ENCODE measurements at regions not wholly inside any gene's neighbourhood (a gene's known extent, or its start where the extent isn't known, plus 50 kb on each side); places are given as distances from the start of the nearest gene placed in this dataset.

DNA sequence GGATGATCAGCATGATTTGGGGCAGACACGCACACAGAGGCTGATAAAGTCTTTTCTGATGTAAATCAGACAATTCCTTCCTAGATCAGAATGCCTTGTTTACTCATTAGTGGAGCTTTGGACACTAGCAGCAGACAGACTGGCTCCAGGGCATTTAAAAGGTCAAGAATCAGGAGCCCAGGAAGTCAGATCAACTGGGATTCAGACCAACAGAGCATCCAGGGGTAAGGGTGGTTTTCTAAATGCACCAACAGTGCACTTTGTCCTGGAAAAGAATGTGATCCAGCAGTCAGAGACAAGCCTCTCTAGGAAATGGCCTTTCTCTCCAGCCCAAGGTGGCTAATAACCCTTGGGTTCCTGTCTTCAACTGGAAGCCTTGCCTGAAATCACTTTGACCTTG lies 405.3 kb downstream of the MED13L start:
- H3K4me3 Mint-ChIP-seq: no peak overlapping the region
- H3K27me3 Mint-ChIP-seq (ENCODE audit: low read depth): peaks cover 7% of the 10 kb centered on the region

DNA sequence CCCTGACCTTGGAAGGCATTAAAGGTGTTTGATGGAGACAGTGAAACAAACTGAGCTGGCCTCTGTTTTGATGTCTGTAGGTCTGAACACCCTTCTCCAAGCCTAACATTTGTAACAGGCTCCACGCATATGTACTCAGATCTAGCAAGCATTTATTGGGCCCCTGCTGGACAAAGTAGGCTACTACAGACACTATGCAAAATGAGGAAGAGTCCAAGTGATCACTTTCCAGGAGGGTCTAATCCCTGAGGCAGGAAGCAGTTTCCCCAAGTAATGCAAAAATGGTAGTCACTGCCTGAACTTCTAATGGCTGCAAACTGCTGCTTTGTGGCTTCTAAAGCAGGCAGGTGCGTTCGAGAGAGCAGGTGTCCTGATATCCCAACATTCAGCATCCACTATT lies 405.8 kb downstream of the MED13L start:
- Mint-ChIP-seq H3K4me3 (no peak overlapping the region), H3K27ac (no peak overlapping the region), H3K9me3 (peaks cover 3% of the 10 kb centered on the region), H3K27me3 (ENCODE audit: low read depth) (peaks cover 7% of the 10 kb centered on the region), H3K4me1 (peaks cover 30% of the 10 kb centered on the region), H3K36me3 (ENCODE audit: low read depth) (no peaks in the 10 kb centered on the region)
- peak; percentile 25 to 52 (median 47) for TF ChIP-seq CTCF (IDR thresholded peaks at IDR 0.05; ENCODE audit: unreplicated experiment in 3 of 3)

More for the DNA sequence above, 405.3 kb downstream of the MED13L start:
- Mint-ChIP-seq H3K27ac (no peak overlapping the region), H3K9me3 (peaks cover 6% of the 10 kb centered on the region), H3K4me1 (peaks cover 27% of the 10 kb centered on the region), H3K36me3 (ENCODE audit: low read depth) (no peaks in the 10 kb centered on the region)
- TF ChIP-seq CTCF (IDR thresholded peaks at IDR 0.05; ENCODE audit: unreplicated experiment in 3 of 3): no peak

DNA sequence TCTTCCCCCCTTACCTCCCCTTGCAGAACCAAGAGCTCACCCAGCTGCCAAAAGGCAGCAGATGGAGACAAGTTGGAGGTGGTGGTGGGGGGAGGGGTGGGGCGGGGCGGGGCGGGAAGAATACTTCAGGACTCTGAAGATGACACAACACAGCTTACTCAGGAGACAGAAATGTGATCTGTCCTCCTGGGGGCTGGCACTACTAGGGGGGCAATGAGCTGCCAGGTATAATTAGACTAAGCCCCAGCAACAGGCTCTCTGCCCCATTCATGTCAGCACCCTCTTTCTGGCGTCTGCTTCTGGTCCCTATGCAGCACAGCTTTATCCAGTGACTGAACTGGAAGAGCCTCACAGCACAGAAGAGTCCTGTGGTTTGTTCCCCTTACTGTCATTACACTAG lies 407.0 kb downstream of the MED13L start:
- Mint-ChIP-seq H3K27ac (no peak overlapping the region), H3K9me3 (peaks cover 3% of the 10 kb centered on the region), H3K4me3 (no peak overlapping the region), H3K27me3 (ENCODE audit: low read depth) (peaks cover 7% of the 10 kb centered on the region), H3K36me3 (ENCODE audit: low read depth) (no peaks in the 10 kb centered on the region), H3K4me1 (peaks cover 30% of the 10 kb centered on the region)
- TF ChIP-seq CTCF (IDR thresholded peaks at IDR 0.05; ENCODE audit: unreplicated experiment in 3 of 3): no peak

DNA sequence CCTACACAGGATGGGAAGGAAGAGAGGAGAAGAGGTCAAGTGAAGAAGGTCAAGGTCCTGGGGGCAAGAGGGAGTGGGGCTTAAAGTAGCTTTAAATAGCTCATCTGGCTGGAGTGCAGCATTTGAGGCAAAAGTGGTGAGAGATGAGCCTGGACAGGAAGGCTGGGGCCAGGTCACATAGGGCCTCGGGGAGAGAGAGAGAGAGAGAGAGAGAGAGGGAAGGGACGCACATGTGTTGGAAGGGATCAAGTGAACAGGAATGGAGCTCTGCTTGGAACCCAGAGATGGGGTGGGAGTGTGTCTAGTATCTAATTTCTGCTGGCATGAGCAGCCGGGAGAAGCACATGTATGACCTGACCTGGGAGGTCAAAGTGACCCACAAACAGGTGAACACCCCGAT lies 407.5 kb downstream of the MED13L start:
- no peak for TF ChIP-seq CTCF (IDR thresholded peaks at IDR 0.05; ENCODE audit: unreplicated experiment in 3 of 3)
- Mint-ChIP-seq H3K9me3 (peaks cover 3% of the 10 kb centered on the region), H3K36me3 (ENCODE audit: low read depth) (no peaks in the 10 kb centered on the region), H3K27ac (peak overlapping the region in 1 of 3 experiments; percentile 26), H3K27me3 (ENCODE audit: low read depth) (peaks cover 7% of the 10 kb centered on the region), H3K4me1 (peaks cover 30% of the 10 kb centered on the region), H3K4me3 (no peak overlapping the region)

DNA sequence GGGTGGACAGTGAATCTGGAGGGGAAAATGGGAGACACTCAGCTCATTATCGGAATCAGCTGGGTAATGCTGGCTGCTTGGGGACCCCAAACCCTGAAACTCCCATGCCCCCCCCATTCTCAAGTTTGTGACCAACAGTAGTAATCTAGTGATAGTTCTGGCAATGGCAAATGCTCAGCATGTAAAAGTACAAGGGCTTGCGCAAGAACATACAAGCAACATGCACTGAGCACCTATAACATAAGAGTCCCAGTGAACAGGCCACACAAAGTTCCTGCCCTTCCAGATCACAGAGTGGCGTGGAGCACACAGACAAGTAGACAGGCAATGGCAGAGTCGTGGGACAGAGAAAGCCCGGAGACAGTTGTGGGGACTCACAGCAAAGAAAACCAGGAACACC lies 407.9 kb downstream of the MED13L start:
- Mint-ChIP-seq H3K4me3 (no peak overlapping the region), H3K4me1 (peaks cover 32% of the 10 kb centered on the region), H3K27me3 (ENCODE audit: low read depth) (peaks cover 7% of the 10 kb centered on the region), H3K36me3 (ENCODE audit: low read depth) (no peaks in the 10 kb centered on the region), H3K9me3 (peaks cover 1% of the 10 kb centered on the region), H3K27ac (no peak overlapping the region)
- TF ChIP-seq CTCF (IDR thresholded peaks at IDR 0.05; ENCODE audit: unreplicated experiment in 3 of 3): no peak

DNA sequence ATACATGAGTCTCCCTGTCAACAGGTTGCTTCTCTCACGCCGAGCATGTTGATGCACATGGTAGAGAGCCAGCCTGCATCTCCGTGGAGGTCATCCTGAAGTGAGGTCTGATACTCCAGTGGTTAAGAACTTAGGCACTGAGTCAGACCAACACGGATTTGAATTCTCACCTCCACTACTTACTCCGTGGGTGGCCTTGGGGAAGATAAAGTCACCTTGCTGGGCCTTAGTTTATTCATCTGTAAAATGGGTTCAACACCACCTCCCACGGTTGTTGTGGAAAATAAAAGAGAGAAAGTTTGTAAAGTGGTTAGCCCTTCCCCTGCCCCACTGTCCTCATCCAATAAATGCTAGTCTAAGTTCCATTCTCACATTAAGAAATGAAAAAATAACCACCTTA lies 408.9 kb downstream of the MED13L start:
- no peak for TF ChIP-seq CTCF (IDR thresholded peaks at IDR 0.05; ENCODE audit: unreplicated experiment in 3 of 3)
- H3K36me3 Mint-ChIP-seq (ENCODE audit: low read depth): no peaks in the 10 kb centered on the region
- H3K27ac Mint-ChIP-seq: no peak overlapping the region
- H3K9me3 Mint-ChIP-seq: no peaks in the 10 kb centered on the region
- peaks cover 36% of the 10 kb centered on the region for H3K4me1 Mint-ChIP-seq
- peaks cover 7% of the 10 kb centered on the region for H3K27me3 Mint-ChIP-seq (ENCODE audit: low read depth)
- no peak overlapping the region for H3K4me3 Mint-ChIP-seq
